ENCODE measurements at regions not wholly inside any gene's neighbourhood (a gene's known extent, or its start where the extent isn't known, plus 50 kb on each side); places are given as distances from the start of the nearest gene placed in this dataset.

GRCh38 chr5:173532689-173533250 is 83.7 kb downstream of the BOD1 start:
- TF ChIP-seq CTCF (IDR thresholded peaks at IDR 0.05; ENCODE audit: poor library complexity) (no peak), EZH2 (IDR thresholded peaks at IDR 0.05; ENCODE audit: borderline replicate concordance) (no peak), EZH2phosphoT487 (IDR thresholded peaks at IDR 0.05; ENCODE audit: low read depth, severe bottlenecking, unreplicated experiment) (no peak)

Data from hepatocyte (in vitro differentiated cells).